ENCODE measurements at regions not wholly inside any gene's neighbourhood (a gene's known extent, or its start where the extent isn't known, plus 50 kb on each side); places are given as distances from the start of the nearest gene placed in this dataset.
"Not testable (repeated sequence)": the region's sequence is repeated elsewhere in the genome, so short reads cannot be mapped to it uniquely, and the experiment has no call there.

- H3K27ac ChIP-seq = no peak overlapping the region
- no peak for TF ChIP-seq POLR2A (IDR thresholded peaks at IDR 0.05)
Observed at GRCh38 chr12:131273291-131273845, 319.7 kb downstream of the ADGRD1 start.

GRCh38 chr12:131274061-131274460 lies 320.4 kb downstream of the ADGRD1 start:
- Histone ChIP-seq H3K4me1 (no peaks in the 10 kb centered on the region), H3K4me3 (no peak overlapping the region), H3K27me3 (no peaks in the 10 kb centered on the region), H3K36me3 (no peaks in the 10 kb centered on the region), H3K27ac (no peak overlapping the region), H3K9me3 (no peaks in the 10 kb centered on the region)
- no peak for DNase-seq
- TF ChIP-seq CTCF (IDR thresholded peaks at IDR 0.05) (no peak), POLR2A (IDR thresholded peaks at IDR 0.05) (no peak)
- intact Hi-C loops (cut with DNase I; ENCODE audit: low total_unique reads) = no loop called here

More at GRCh38 chr12:131273291-131273845, 319.7 kb downstream of the ADGRD1 start:
- intact Hi-C loops (cut with DNase I; ENCODE audit: low total_unique reads) = no loop called here
- no peaks in the 10 kb centered on the region for H3K36me3 ChIP-seq
- DNase-seq = no peak
- no peaks in the 10 kb centered on the region for H3K27me3 ChIP-seq
- H3K4me3 ChIP-seq = no peak overlapping the region
- H3K4me1 ChIP-seq = no peaks in the 10 kb centered on the region
- no peaks in the 10 kb centered on the region for H3K9me3 ChIP-seq

- TF ChIP-seq CTCF (IDR thresholded peaks at IDR 0.05) = no peak
- no peak for TF ChIP-seq POLR2A (IDR thresholded peaks at IDR 0.05)
- DNase-seq = no peak
- no peaks in the 10 kb centered on the region for H3K27me3 ChIP-seq
Observed at GRCh38 chr12:131274906-131275305, 321.2 kb downstream of the ADGRD1 start.

GRCh38 chr12:131275824-131276223 lies 322.1 kb downstream of the ADGRD1 start:
- Histone ChIP-seq H3K36me3 (no peaks in the 10 kb centered on the region), H3K27me3 (no peaks in the 10 kb centered on the region), H3K27ac (no peak overlapping the region), H3K4me3 (no peak overlapping the region), H3K9me3 (no peaks in the 10 kb centered on the region), H3K4me1 (no peaks in the 10 kb centered on the region)
- TF ChIP-seq CTCF (IDR thresholded peaks at IDR 0.05) (no peak), POLR2A (IDR thresholded peaks at IDR 0.05) (no peak)
- DNase-seq = no peak
- intact Hi-C loops (cut with DNase I; ENCODE audit: low total_unique reads) = no loop called here

More at GRCh38 chr12:131274906-131275305, 321.2 kb downstream of the ADGRD1 start:
- Histone ChIP-seq H3K9me3 (no peaks in the 10 kb centered on the region), H3K4me3 (no peak overlapping the region), H3K27ac (no peak overlapping the region), H3K36me3 (no peaks in the 10 kb centered on the region), H3K4me1 (no peaks in the 10 kb centered on the region)
- intact Hi-C loops (cut with DNase I; ENCODE audit: low total_unique reads) = no loop called here

GRCh38 chr12:131276501-131277185 lies 322.9 kb downstream of the ADGRD1 start:
- H3K27ac ChIP-seq = no peak overlapping the region
- no peaks in the 10 kb centered on the region for H3K4me1 ChIP-seq
- no peak overlapping the region for H3K4me3 ChIP-seq
- TF ChIP-seq POLR2A (IDR thresholded peaks at IDR 0.05) (no peak), CTCF (IDR thresholded peaks at IDR 0.05) (no peak)
- no peaks in the 10 kb centered on the region for H3K9me3 ChIP-seq
- no peak for DNase-seq
- no peaks in the 10 kb centered on the region for H3K36me3 ChIP-seq
- intact Hi-C loops (cut with DNase I; ENCODE audit: low total_unique reads) = no loop called here
- H3K27me3 ChIP-seq = no peaks in the 10 kb centered on the region

- H3K4me3 ChIP-seq; H3K36me3 ChIP-seq; DNase-seq; H3K4me1 ChIP-seq; intact Hi-C loops (cut with DNase I; ENCODE audit: low total_unique reads); H3K27me3 ChIP-seq; H3K27ac ChIP-seq; H3K9me3 ChIP-seq: not testable (repeated sequence)
Observed at GRCh38 chr12:131277186-131278091, 323.7 kb downstream of the ADGRD1 start.

- DNase-seq; H3K4me1 ChIP-seq; intact Hi-C loops (cut with DNase I; ENCODE audit: low total_unique reads); H3K4me3 ChIP-seq; H3K27me3 ChIP-seq; H3K27ac ChIP-seq; H3K9me3 ChIP-seq; H3K36me3 ChIP-seq: not testable (repeated sequence)
Observed at GRCh38 chr12:131278451-131279115, 324.9 kb downstream of the ADGRD1 start.

Measured in uterus (tissue), 3 donors.